ENCODE measurements at regions not wholly inside any gene's neighbourhood (a gene's known extent, or its start where the extent isn't known, plus 50 kb on each side); places are given as distances from the start of the nearest gene placed in this dataset.
A peak's percentile ranks its signal among the peaks of the same experiment; 100 is the strongest.

- no CpG with 5 or more reads among the region's 4 CpGs for WGBS (ENCODE audit: insufficient coverage)
- ChIA-PET POLR2A (interaction anchor here (1.6 kb wide), 1 partner anchor 11 kb away, joined by 6 read pairs; a partner anchor contains a TSS), CTCF (interaction anchor here (5.7 kb wide), 1 partner anchor 49 kb away, joined by 19 read pairs; no protein-coding TSS in a partner anchor)
- Histone ChIP-seq H3K27ac (ENCODE audit: low read length in 2 of 2) (no peak overlapping the region), H4K20me1 (ENCODE audit: control insufficient read depth, insufficient read depth, low read length, poor library complexity, severe bottlenecking) (no peaks in the 10 kb centered on the region), H2AFZ (ENCODE audit: insufficient read depth, low read depth, low read length, poor library complexity, severe bottlenecking) (peak overlapping the region; percentile 41), H3K4me1 (ENCODE audit: control insufficient read depth in 2 of 2, insufficient read depth in 2 of 2, low read length in 2 of 2) (peaks cover 10 to 21% of the 10 kb centered on the region in 2 donors), H3K4me2 (replicated peaks; ENCODE audit: low read depth, low read length, poor library complexity, severe bottlenecking) (peak overlapping the region; percentile 40), H3K9me3 (ENCODE audit: control extremely low read depth in 1 of 3, control insufficient read depth in 2 of 3, insufficient read depth in 1 of 3, low read length in 2 of 3) (no peaks in the 10 kb centered on the region), H3K9ac (ENCODE audit: low read length) (no peak overlapping the region), H3K4me3 (ENCODE audit: control extremely low read depth in 1 of 5, extremely low read depth in 1 of 5, insufficient read depth in 1 of 5, low read depth in 2 of 5, low read length in 4 of 5) (no peak overlapping the region), H3K36me3 (replicated peaks in 1 of 2; ENCODE audit: control extremely low read depth in 1 of 2, control insufficient read depth in 1 of 2, extremely low read depth in 1 of 2, insufficient read depth in 2 of 2, low read length in 1 of 2) (no peaks in the 10 kb centered on the region), H3K27me3 (replicated peaks in 1 of 4; ENCODE audit: control extremely low read depth in 1 of 4, control insufficient read depth in 3 of 4, insufficient read depth in 4 of 4, low read length in 3 of 4) (no peaks in the 10 kb centered on the region), H3K79me2 (ENCODE audit: control insufficient read depth, insufficient read depth, low read length) (no peaks in the 10 kb centered on the region)
- H3K4me3 Mint-ChIP-seq, result peak overlapping the region; percentile 33
- peaks cover 31% of the 10 kb centered on the region for H3K4me1 Mint-ChIP-seq
- no peaks in the 10 kb centered on the region for H3K27me3 Mint-ChIP-seq
- ATAC-seq (ENCODE audit: low read depth), result no peak
- TF ChIP-seq CTCF (IDR thresholded peaks at IDR 0.05) (no peak), EZH2 (IDR thresholded peaks at IDR 0.05; ENCODE audit: borderline replicate concordance, insufficient read depth, low read depth, low read length, poor library complexity, severe bottlenecking) (no peak)
- DNase-seq, result no peak
- intact Hi-C loops (cut with micrococcal nuclease), result no loop called here
- H3K27ac Mint-ChIP-seq, result no peak overlapping the region
- no peaks in the 10 kb centered on the region for H3K9me3 Mint-ChIP-seq (ENCODE audit: insufficient read depth)
Measured at GRCh38 chr12:25040593-25040992, 91.7 kb upstream of the BCAT1 start.

- H3K79me2 ChIP-seq (ENCODE audit: control insufficient read depth, insufficient read depth, low read length), result no peaks in the 10 kb centered on the region
- H3K4me3 ChIP-seq (ENCODE audit: control extremely low read depth in 1 of 5, extremely low read depth in 1 of 5, insufficient read depth in 1 of 5, low read depth in 2 of 5, low read length in 4 of 5), result no peak overlapping the region
- H4K20me1 ChIP-seq (ENCODE audit: control insufficient read depth, insufficient read depth, low read length, poor library complexity, severe bottlenecking), result no peaks in the 10 kb centered on the region
- Mint-ChIP-seq H3K4me1 (peaks cover 8% of the 10 kb centered on the region), H3K4me3 (no peak overlapping the region), H3K27me3 (no peaks in the 10 kb centered on the region), H3K27ac (no peak overlapping the region), H3K9me3 (ENCODE audit: insufficient read depth) (no peaks in the 10 kb centered on the region)
- H3K27ac ChIP-seq (ENCODE audit: low read length in 2 of 2), result no peak overlapping the region
- ATAC-seq (ENCODE audit: low read depth), result no peak
- H2AFZ ChIP-seq (ENCODE audit: insufficient read depth, low read depth, low read length, poor library complexity, severe bottlenecking), result no peak overlapping the region
- WGBS (ENCODE audit: insufficient coverage), result 92% methylated on average over 3 of the region's 4 CpGs
- no peaks in the 10 kb centered on the region for H3K9me3 ChIP-seq (ENCODE audit: control extremely low read depth in 1 of 3, control insufficient read depth in 2 of 3, insufficient read depth in 1 of 3, low read length in 2 of 3)
- H3K9ac ChIP-seq (ENCODE audit: low read length), result no peak overlapping the region
- intact Hi-C loops (cut with micrococcal nuclease), result no loop called here
- no peaks in the 10 kb centered on the region for H3K36me3 ChIP-seq (replicated peaks in 1 of 2; ENCODE audit: control extremely low read depth in 1 of 2, control insufficient read depth in 1 of 2, extremely low read depth in 1 of 2, insufficient read depth in 2 of 2, low read length in 1 of 2)
- CTCF ChIA-PET, result no interaction called here
- H3K4me2 ChIP-seq (replicated peaks; ENCODE audit: low read depth, low read length, poor library complexity, severe bottlenecking), result no peak overlapping the region
- POLR2A ChIA-PET, result no interaction called here
- DNase-seq, result no peak
- TF ChIP-seq CTCF (IDR thresholded peaks at IDR 0.05) (no peak), EZH2 (IDR thresholded peaks at IDR 0.05; ENCODE audit: borderline replicate concordance, insufficient read depth, low read depth, low read length, poor library complexity, severe bottlenecking) (no peak)
- peaks cover 0 to 6% of the 10 kb centered on the region in 2 donors for H3K4me1 ChIP-seq (ENCODE audit: control insufficient read depth in 2 of 2, insufficient read depth in 2 of 2, low read length in 2 of 2)
- H3K27me3 ChIP-seq (replicated peaks in 1 of 4; ENCODE audit: control extremely low read depth in 1 of 4, control insufficient read depth in 3 of 4, insufficient read depth in 4 of 4, low read length in 3 of 4), result no peaks in the 10 kb centered on the region
Measured at GRCh38 chr12:25034676-25035075, 85.8 kb upstream of the BCAT1 start.

Measured in B cell (primary cell).